Natural killer cell (primary cell): ENCODE measurements at regions not wholly inside any gene's neighbourhood (a gene's known extent, or its start where the extent isn't known, plus 50 kb on each side); places are given as distances from the start of the nearest gene placed in this dataset.

Experiments
- ATAC-seq, 3 donors: fragments of 150-1000 bp in 2 of 3; fragments of 200-7000 bp in 1 of 3; cut with Tn5 transposase; 1 replicate in 1 of 3; 2 replicates in 2 of 3; pipeline ENCODE4 v1.10.0; 2021; ENCODE audit warnings: mild to moderate bottlenecking in 2 of 3, moderate library complexity in 2 of 3
- DNase-seq, 2 donors: peaks; one replicate each; pipeline versions ENCODE4 v3.0.0 to v3.0.0-alpha.2; 2013 to 2021; ENCODE audit warnings: mixed read lengths in 1 of 2
- H3K27ac ChIP-seq: one replicate; pipeline ENCODE4 v1.5.1; 2013; ENCODE audit warnings: mild to moderate bottlenecking, low read length
- H3K27me3 ChIP-seq: one replicate; pipeline ENCODE4 v1.6.1; 2013; ENCODE audit warnings: low read length; ENCODE audit not compliant: control insufficient read depth, insufficient read depth
- H3K36me3 ChIP-seq: one replicate; pipeline ENCODE4 v1.6.1; 2013; ENCODE audit warnings: low read length; ENCODE audit not compliant: control insufficient read depth, insufficient read depth
- H3K4me1 ChIP-seq: one replicate; pipeline ENCODE4 v1.6.1; 2013; ENCODE audit warnings: low read length; ENCODE audit not compliant: control insufficient read depth, insufficient read depth
- H3K4me3 ChIP-seq: one replicate; pipeline ENCODE4 v1.5.1; 2013; ENCODE audit warnings: low read length
- H3K9me3 ChIP-seq: one replicate; pipeline ENCODE4 v1.6.1; 2013; ENCODE audit warnings: low read length; ENCODE audit not compliant: control insufficient read depth, insufficient read depth
- H3K27ac Mint-ChIP-seq, 2 donors: one replicate each; pipeline ENCODE4 v1.8.0; 2022; ENCODE audit warnings: mild to moderate bottlenecking in 2 of 2, mixed read lengths in 2 of 2, moderate library complexity in 1 of 2
- H3K27me3 Mint-ChIP-seq, 2 donors: one replicate each; pipeline ENCODE4 v1.8.0; 2022; ENCODE audit warnings: low read depth in 2 of 2, mixed read lengths in 2 of 2
- H3K36me3 Mint-ChIP-seq: one replicate; pipeline ENCODE4 v1.8.0; 2022; ENCODE audit warnings: mixed read lengths
- H3K4me1 Mint-ChIP-seq, 2 donors: one replicate each; pipeline ENCODE4 v1.8.0; 2022; ENCODE audit warnings: mixed read lengths in 2 of 2
- H3K4me3 Mint-ChIP-seq: one replicate; pipeline ENCODE4 v1.8.0; 2022; ENCODE audit warnings: mild to moderate bottlenecking, moderate library complexity, mixed read lengths
- H3K9me3 Mint-ChIP-seq, 2 donors: one replicate each; pipeline ENCODE4 v1.8.0; 2022; ENCODE audit warnings: mixed read lengths in 2 of 2
- CTCF ChIP-seq: fragments of 200-600 bp; IDR thresholded peaks from one replicate; pipeline ENCODE4 v1.8.0; 2022; ENCODE audit warnings: antibody characterized with exemption
- WGBS: methylation state at CpG from one replicate; pipeline ENCODE4 v1.1.7; 2013; ENCODE audit warnings: missing lambda C conversion rate; ENCODE audit not compliant: insufficient coverage; 5-methylcytosine and 5-hydroxymethylcytosine counted together
- intact Hi-C: fragments of 100-400 bp; cut with micrococcal nuclease; formaldehyde crosslinking; loops from one replicate; pipeline ENCODE4 v1.14.2; 2022

DNA sequence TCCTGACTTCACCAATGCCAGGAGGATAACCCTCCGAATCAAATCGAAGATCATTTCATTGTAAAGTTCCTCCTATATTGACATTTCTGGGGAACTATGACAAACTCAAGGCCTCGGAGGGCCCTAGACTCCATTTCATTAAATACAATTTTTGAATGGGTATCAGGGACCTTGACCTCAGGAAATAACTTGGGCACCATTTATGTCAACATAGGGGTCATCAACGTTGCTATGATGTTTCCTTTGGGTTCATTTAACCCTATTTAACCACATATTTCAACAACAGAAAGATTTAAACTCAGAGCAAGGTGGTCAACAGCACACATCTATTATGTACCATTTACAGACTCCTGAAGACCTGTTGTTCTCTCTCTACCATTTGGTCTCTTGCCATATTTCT lies 395.1 kb downstream of the TRIML1 start:
- DNase-seq (no peak), ATAC-seq (no peak)
- no peak for TF ChIP-seq CTCF
- intact Hi-C loops = no loop called here
- Mint-ChIP-seq H3K4me3 (no peak overlapping the region), H3K9me3 (peaks cover 7 to 20% of the 10 kb centered on the region in 2 donors), H3K36me3 (peaks cover 11% of the 10 kb centered on the region), H3K4me1 (no peaks in the 10 kb centered on the region), H3K27ac (no peak overlapping the region), H3K27me3 (no peaks in the 10 kb centered on the region)
- peaks cover 5% of the 10 kb centered on the region for H3K9me3 ChIP-seq
- H3K27ac ChIP-seq = no peak overlapping the region
- no peaks in the 10 kb centered on the region for H3K36me3 ChIP-seq
- H3K4me1 ChIP-seq = no peaks in the 10 kb centered on the region
- H3K27me3 ChIP-seq = no peaks in the 10 kb centered on the region
- WGBS = 63% methylated on average over 4 of the region's 4 CpGs
- H3K4me3 ChIP-seq = no peak overlapping the region

DNA sequence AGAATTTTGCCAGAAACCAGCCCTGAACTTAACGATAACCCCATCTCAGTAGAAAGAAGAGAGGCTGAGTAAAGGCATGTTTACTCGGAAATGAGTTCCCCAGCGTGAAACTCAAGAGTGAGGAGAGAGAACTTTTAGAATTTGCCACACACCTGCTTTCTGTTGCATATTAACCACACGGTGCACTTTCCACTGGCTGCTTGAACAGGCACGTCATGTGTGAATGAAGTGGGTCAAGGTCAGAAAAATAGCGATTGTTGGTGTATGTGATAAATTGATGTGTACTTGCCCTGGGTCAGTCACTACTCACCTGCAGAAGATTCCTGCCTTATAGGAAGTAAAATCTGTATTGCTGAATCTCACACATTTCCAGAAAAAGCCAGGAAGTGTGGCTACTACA lies 395.7 kb downstream of the TRIML1 start:
- ATAC-seq (no peak), DNase-seq (no peak)
- no peaks in the 10 kb centered on the region for H3K4me1 Mint-ChIP-seq
- 94% methylated on average over 6 of the region's 6 CpGs for WGBS
- no peaks in the 10 kb centered on the region for H3K36me3 ChIP-seq
- H3K27ac Mint-ChIP-seq = no peak overlapping the region
- H3K36me3 Mint-ChIP-seq = peaks cover 14% of the 10 kb centered on the region
- H3K9me3 ChIP-seq = peaks cover 5% of the 10 kb centered on the region
- intact Hi-C loops = no loop called here
- H3K4me3 ChIP-seq = no peak overlapping the region
- no peaks in the 10 kb centered on the region for H3K27me3 ChIP-seq
- no peaks in the 10 kb centered on the region for H3K4me1 ChIP-seq
- H3K27ac ChIP-seq = no peak overlapping the region
- no peak for TF ChIP-seq CTCF
- no peak overlapping the region for H3K4me3 Mint-ChIP-seq
- H3K27me3 Mint-ChIP-seq = no peaks in the 10 kb centered on the region
- H3K9me3 Mint-ChIP-seq = peaks cover 8 to 22% of the 10 kb centered on the region in 2 donors

GRCh38 chr4:188536826-188537225 lies 397.6 kb downstream of the TRIML1 start:
- TF ChIP-seq CTCF = no peak
- H3K4me3 ChIP-seq = no peak overlapping the region
- H3K27me3 ChIP-seq = no peaks in the 10 kb centered on the region
- H3K27ac ChIP-seq = no peak overlapping the region
- intact Hi-C loops = no loop called here
- DNase-seq (no peak), ATAC-seq (no peak)
- no peak overlapping the region for H3K4me3 Mint-ChIP-seq
- H3K9me3 ChIP-seq = peaks cover 5% of the 10 kb centered on the region
- peaks cover 8 to 22% of the 10 kb centered on the region in 2 donors for H3K9me3 Mint-ChIP-seq
- H3K4me1 ChIP-seq = no peaks in the 10 kb centered on the region
- 90% methylated on average over 9 of the region's 10 CpGs for WGBS
- H3K36me3 ChIP-seq = no peaks in the 10 kb centered on the region
- no peaks in the 10 kb centered on the region for H3K27me3 Mint-ChIP-seq
- no peaks in the 10 kb centered on the region for H3K4me1 Mint-ChIP-seq
- peaks cover 14% of the 10 kb centered on the region for H3K36me3 Mint-ChIP-seq
- H3K27ac Mint-ChIP-seq = no peak overlapping the region

- no peak for TF ChIP-seq CTCF
- no peaks in the 10 kb centered on the region for H3K27me3 Mint-ChIP-seq
- WGBS = 62% methylated on average over 7 of the region's 10 CpGs
- no peaks in the 10 kb centered on the region for H3K4me1 ChIP-seq
- no peaks in the 10 kb centered on the region for H3K27me3 ChIP-seq
- no peak overlapping the region for H3K4me3 Mint-ChIP-seq
- H3K9me3 Mint-ChIP-seq = peaks cover 14 to 22% of the 10 kb centered on the region in 2 donors
- no peak overlapping the region for H3K27ac ChIP-seq
- no peaks in the 10 kb centered on the region for H3K36me3 ChIP-seq
- no peaks in the 10 kb centered on the region for H3K36me3 Mint-ChIP-seq
- intact Hi-C loops = no loop called here
- DNase-seq = no peak
- H3K4me3 ChIP-seq = no peak overlapping the region
- no peak for ATAC-seq
- H3K27ac Mint-ChIP-seq = no peak overlapping the region
- H3K9me3 ChIP-seq = peaks cover 4% of the 10 kb centered on the region
- H3K4me1 Mint-ChIP-seq = no peaks in the 10 kb centered on the region
Measured at GRCh38 chr4:188550296-188550695, 411.1 kb downstream of the TRIML1 start.
